Activated CD4-positive, alpha-beta T cell treated with anti-CD3 and anti-CD28 coated beads, Interleukin-2, amount 50 U/mL, for 1 hour (primary cell): ENCODE measurements at regions not wholly inside any gene's neighbourhood (a gene's known extent, or its start where the extent isn't known, plus 50 kb on each side); places are given as distances from the start of the nearest gene placed in this dataset.

ENCODE experiments used
- DNase-seq: peaks from one replicate; pipeline ENCODE4 v3.0.0-alpha.2; 2020

DNA sequence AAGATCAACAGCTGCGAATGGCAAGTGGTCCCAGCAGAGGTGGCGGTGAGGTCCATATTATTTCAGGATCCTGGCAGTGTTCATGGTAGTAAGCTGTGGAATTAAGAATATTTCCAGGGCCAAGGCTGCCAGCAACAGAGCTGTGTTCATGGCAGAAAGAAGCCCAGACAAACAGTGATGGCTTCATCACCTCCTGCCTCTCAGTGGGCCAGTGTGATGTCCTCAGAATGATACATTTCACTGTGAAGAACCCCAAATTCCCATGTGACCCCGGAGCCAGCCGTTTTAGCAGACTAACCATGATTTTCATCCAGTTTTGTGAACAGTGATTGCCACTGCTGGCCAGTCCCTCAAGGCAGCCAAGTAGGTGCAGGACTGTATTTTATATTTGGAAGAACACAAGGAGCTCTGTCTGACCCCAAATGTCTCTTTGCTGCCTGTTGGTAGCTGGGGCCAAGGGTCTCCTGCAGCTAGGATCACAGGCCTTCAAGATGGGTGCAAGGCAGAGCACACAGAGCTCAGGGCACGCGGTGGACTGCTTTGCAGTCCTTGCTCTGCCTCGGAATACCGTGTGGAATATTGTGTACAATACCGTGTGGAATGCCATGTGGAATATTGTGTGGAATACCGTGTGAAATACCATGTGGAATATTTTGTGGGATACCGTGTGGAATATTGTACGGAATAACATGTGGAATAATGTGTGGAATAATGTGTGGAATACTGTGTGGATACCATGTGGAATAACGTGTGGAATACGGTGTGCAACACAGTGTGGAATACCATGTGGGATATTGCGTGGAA lies 132.3 kb upstream of the CHST15 start:
- no peak for DNase-seq

DNA sequence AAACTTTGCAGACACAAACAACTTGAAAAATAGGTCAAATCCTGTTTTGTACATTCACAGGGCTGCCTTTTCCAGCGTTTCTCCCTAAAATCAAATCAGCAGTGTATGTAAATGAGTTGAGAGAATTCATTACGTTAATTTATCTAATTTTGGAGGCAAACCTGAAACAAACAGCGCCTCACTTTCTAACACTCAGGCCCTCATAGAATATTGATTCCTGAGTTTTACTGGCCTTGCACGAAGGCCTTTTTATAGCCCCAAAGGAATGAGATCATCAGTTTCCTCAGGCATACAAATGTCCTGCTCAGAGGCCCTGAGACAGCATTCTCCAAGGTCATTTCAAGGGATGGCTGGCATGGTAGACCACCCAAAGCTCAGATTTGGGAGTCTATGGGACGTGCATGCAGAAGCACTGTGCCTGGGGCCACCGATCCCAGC lies 131.7 kb upstream of the CHST15 start:
- DNase-seq = no peak

DNA sequence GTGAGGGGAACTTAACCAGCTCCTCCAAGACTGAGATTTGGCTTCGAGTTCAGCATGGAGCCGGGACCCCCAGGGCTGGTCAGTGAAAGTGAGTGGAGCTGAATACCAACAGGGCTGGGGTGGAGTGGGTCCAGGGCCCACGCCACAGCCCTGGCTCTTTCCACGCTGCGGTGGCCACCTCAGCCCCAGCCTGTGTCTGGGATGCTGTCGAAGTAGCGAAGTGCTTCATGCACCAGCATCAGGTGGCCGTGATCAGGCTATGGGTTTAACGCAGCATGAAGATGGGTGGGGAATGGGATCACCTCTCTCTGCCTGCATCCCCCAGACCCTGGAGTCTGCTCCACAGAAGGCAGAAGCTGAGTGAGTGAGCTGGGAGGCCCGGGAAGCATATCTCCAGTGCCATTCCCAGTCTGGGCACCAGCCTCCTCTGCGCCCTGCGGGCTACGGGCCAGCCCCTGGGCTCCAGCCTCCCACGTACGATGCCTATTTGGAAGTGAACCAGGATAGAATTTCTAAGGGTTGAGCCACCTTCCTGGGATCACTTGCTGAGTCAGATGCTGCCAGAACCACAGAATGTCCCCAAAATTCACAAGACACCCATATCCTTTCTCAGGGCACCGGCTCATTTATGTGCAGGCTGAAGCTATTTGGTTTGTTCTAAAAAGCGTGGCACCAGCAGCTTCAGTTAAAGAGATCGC lies 131.1 kb upstream of the CHST15 start:
- no peak for DNase-seq

DNA sequence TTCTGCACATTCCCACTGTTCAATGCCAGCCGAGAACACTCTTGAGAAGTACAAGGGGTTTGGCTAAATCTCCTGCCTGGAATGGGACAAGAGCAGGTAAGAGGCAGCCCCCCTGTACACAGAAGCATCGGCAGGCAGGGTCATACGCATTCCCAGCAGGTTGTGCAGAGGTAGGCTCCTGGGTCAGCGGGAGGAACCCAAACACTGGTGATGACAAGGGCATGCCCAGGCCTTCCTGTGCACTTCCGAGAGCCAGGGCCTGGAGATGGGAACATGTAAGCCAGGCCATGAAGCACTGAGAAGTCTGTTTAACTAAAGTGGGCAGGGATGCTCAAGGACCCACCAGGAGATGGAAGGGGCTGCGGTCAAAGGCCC lies 130.3 kb upstream of the CHST15 start:
- DNase-seq = no peak

DNA sequence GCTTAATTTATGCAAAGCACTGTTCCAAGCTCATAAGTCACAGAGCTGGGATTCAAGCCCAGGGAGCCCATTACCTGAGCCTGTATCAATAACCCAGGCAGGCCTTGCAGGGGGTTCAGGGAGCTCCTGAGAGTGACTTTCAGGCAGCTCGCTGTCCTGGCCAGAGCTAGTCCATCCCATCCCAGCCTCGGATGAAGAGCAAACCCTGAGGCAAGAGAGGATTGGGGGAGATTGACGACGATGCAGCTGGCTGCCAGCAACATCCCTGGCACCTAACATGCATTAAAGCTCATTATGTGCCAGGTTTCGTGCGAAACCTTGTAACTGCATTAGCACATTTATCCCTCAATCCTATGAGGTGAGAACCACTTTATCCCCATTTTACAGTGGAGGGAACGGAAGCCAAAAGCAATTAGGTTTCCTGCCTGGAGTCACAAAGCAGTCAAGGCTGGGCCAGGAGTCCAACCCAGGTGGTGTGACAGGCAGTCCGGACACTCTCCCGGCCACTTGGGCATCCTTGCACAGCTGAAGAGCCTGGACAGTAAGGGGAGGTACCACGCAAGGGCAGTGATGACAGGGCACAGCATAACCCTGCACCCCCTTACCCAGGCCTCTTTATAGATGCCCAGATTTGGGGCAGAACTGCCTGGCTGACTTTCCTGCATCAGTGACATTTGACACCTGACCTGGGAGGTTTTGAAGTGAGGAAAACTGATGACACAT lies 129.8 kb upstream of the CHST15 start:
- DNase-seq = no peak

DNA sequence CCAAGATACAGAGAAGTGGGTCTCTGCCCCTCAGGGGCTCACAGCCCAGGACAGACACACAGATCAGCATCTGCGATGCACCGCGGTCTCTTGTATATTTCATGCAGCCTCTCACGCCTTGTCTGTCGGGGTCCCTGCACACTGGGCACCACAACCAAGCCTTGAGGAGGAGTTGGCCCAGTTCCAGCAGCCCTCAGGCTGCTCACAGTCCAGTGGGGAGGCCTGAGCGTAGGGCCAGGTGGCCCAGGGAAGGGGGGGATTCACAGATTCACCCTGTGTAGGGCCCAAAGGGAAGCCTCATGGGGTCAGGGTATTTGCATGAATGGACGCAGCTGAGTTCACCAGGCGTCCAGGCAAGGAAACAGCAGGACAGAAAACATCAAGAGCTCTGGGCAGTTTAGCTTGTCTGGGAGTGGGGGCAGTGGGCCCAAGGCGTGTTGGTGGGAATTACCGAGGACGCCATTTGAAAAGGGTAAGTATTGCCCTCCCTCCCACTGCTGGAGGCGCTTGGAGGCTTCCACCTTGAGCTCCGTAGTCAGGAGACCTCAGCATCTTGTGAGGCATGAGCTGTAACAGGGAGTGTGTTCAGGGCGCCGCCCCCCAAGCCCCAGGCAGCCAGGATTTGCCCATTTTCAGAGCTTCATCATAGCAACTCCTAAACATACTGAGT lies 129.1 kb upstream of the CHST15 start:
- no peak for DNase-seq

DNA sequence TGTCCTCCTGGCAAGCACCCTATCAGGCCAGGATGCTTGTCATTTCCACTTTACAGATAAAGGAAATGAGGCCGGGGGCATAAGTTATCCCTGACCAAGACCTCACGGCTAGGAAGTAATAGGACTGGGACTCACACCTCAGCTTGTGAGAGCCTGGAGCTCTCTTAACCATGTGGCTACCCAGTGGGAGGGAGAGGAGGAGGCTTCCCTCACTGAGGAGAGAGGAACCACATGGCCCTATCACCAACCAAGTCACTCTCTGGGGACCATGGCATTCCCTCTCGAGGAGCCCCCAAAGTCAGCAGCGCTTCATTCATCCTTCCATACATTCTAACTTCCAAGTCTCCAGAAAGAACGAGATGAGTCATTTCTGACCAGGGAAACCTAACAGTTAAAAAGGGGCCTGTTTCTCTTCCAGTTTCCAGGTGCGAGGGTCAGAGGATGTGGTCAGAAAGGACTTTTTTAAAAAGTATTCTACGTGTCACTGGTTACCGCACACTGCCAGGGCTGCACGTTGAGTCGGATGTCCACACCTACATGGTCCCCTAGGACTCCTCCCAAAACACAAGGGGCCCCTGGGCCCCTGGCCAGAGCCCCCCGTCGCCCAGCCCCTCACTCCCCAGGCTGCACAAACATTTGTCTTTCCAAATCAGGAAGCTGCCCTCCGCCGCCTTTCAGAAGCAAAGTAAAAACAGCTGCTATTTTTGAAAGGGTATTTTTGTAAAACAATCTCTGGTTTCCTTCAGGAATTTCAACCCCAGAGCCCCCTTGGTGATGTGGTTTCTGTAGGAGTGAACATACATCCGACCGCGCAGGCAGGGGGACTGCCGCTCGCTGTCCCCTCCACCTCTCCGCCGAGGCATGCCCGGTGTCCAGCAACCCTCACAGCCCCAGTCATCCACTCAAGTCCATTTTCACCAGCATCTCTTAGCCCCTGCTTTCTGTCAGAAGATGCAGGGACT lies 128.2 kb upstream of the CHST15 start:
- no peak for DNase-seq

DNA sequence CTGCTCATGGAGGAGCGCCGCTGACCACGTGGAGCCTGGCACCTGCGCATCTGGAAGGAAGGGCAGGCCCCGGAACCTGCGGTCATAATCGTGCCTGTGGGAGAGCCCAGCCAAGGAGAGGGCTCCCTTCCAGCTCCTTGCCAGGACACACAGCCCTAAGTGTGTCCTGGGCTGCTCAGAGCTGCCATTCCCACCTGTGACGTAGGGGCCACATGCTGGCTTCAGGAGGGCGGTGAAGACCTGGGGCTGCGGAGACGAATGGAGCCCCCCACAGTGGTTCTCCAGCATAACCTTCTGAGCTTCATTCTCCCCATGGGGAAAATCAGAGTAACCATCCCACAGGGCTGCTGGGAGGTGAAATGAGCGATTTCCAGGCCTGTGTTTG lies 127.6 kb upstream of the CHST15 start:
- DNase-seq = no peak

DNA sequence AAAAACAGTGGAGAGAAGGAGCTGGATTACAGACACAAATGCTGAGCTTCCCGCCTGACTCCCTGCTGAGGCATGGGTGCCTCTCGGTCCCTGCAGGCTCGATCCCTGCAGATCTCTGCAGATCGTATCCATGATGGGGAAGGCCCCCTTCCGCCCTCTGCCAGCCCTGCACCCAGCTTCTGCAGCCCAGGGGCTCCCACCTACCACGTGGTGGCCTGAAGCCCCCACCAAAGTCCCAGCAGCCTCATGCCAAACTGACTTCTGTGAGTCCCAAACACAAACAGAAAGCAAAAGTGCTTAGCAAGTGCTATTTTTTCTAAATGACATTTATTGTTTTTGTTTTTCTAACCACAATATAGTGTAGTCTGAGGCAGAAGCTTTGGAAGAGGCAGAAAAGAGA lies 127.1 kb upstream of the CHST15 start:
- DNase-seq = no peak

DNA sequence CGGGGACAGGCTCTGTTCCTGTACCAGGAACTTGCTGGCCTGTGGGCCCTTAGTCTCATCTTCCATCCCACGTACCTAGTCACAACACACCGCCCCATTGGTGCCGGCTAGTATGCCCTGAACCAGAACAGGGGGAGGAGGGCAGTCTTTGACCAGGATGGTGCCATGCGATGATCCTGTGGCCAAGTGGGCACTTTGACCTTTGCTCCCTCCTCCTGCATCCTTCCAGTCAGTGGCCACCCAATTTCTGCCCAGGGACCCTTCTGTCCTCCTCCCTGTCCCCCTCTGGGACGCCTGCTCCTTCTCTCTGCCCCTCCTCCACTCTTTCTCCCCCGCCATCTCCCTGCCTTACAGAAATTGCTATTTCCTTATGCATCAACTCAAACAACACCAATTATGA lies 126.3 kb upstream of the CHST15 start:
- no peak for DNase-seq

DNA sequence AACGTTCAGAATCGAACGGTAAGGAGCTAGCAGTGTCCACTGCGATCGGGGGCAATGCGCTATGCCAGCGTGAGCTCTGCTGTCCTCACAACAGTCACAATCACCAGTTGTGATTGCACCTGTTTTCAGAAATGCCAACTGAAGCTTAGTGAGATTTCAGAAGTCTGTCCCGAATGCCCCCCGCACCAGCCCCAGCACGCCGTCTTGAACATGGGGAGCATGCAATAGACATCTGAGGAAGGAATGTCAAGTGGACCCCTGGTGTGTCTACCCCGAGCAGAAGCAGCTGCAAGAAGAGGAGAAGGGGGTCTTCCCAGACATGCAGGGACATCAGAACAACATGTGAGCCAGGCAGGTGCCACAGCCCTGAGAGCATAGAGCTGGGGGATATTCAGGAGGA lies 125.7 kb upstream of the CHST15 start:
- no peak for DNase-seq

DNA sequence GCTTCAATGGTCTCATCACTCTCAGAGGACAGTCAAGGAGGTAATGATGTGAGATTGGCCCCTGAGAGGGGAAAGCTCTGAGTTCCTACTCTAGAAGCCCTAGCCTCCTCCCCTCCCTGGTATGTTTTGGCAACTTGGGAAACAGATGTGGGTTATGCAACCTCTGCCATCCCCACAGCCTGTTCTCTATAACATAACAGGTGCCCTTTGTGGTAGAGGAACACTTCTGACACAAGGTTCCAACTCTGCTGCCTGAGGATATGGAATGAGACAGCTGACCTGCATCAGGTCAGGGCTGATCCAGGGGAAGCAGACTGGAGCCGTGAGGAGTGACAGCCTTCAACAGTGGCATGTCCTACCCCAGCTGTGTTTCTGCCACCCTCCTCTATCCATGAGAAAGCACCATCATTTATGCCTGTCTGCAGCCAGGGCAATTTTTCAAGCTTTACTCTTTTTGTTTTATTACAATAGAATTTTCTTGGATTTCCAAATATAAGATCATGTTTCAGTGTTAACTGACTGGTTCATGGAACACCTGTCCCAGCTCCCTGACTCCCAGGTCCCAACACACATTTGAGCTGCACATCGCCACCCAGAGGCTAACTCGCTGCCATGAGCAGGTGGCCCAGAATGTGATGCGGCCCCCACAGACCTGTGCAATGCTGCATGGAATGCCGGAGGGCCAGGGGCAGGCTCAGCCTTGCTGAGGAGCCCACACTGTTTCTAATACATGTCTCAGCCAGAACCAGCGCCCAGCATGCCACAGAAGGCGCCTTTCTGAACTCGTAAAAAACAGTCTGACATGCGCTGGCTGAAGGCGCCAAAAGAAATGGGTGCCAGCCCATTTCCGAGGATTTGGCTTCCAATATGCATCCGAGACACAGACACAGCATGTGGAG lies 124.8 kb upstream of the CHST15 start:
- DNase-seq = no peak

DNA sequence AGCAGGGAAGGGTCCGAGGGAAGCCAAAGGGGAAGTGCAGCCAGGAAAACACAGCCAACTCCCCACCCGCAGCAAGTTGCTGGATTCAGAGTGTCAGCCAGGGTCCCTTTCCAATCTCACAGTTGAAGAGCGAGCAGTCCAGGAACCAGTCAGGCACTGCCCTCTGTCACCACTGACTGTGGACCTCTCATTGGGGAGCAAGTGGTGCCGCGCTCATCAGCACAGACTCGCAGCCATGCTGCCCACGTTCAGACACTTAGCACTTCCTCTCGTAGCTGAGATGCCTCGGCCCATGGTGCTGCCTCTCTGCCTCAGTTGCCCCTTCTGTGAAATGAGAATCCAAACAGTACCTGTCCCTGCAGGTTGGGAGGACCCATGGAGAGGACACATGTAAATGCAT lies 123.6 kb upstream of the CHST15 start:
- DNase-seq = no peak

DNA sequence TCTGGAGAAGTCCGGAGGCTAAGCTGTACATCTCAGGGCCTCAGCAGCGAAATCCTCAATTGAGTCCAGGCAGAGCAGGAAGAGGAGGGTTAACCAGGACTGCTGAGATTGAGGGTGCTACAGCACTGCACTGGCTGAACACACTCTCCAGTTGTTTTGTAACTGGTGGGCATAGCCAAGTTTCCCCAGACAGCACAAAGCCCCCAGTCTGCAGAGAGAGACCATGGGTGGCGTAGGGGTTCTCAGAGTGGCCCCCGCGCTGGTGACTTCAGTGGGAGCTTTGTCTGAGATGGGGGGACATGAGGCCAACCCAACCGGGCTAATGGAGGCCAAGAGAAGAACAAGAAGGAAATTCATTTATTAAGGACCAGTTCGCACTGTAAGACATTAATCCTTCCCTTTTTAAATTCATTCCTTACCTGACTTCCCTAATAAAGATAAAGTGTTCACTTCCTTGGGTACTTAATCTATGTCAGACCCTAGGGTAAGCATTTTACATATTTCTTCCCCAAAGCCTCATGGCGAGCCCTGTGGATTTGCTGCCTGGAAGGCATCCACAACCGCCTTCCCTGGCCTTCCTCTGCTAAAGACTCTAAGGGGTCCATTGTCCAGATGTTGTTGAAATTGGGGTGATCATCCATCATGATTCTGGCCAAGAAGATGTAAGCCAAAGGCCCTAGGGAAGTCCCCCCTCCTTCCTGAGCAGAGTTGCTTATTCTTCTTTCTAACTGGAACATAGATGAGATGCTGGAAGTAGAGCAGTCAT lies 121.4 kb upstream of the CHST15 start:
- DNase-seq = no peak

DNA sequence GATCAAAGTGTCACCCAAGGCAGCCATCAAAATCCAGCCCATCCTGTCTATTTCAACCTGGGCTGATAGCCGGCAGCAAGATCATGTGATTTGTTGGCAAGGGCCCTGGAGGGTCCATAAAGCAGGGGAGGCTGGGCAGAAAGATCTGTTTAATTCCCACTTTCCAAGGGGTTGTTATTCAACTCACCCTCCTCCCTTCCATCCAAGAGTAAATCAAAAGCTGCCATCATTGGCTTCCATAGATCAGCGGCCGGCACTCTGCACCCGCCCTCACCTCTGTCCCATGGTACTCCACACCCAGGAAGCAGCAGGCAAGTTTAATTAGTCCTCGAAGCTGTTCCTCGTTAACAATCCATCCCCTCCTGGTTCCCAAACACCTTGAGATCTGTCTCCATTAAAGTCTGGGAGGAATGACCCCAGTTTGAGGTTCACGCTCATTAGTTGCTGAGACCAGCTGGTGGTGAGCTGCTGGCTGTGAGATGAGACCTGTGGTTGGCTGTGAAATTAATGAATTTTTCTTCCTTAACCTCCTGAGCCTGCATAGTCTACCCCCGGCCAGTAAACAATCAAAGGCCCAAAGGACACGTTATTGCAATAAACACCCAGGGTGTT lies 120.6 kb upstream of the CHST15 start:
- no peak for DNase-seq

DNA sequence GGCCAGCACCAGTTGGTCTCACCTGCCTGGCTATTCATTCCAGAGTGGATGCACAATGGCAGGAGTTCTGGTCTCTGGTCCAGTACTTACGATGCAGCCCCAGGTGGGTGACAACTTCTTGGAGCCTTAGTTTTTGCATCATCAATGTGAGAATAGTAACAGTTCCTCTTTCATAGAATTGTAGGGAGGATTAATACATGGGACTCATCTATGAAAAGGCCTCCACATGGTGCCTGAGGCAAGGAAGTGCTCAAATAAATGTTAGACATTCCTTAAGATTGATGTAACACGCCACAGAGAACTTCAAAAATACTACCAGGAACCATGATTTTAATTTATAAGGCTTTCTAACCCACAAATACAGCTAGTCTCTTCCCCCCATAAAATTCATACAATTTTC lies 120.1 kb upstream of the CHST15 start:
- no peak for DNase-seq

DNA sequence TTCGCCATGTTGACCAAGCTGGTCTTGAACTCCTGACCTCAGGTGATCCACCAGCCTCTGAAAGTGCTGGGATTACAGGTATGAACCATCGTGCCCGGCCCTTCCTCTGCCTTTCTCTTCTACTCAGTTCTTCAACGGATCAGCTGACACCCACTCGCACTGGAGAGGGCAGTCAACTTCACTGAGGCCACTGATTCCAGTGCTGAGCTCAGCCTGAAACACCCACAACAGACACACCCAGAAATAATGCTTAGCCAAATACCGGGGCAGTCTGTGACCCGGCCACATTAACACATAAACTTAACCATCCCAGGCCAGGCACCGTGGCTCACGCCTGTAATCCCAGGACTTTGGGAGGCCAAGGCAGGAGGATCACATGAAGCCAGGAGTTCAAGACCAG lies 119.3 kb upstream of the CHST15 start:
- no peak for DNase-seq

DNA sequence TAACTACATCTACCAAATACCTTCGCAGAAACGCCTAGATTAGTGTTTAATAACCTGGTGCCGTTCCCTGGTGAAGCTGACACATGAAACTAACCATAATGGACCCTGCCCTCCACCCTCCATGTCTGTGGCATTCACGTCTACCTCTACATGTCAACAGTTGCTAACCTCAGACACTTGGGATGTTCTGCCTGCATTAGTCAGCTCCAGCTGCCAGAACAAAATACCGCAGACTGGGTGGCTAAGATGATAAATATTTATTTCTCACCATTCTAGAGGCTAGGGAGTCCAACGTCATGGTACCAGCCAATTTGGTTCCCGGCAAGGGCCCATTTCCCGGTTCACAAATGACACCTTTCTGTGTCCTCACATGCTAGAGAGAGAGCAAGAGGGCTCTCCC lies 118.5 kb upstream of the CHST15 start:
- DNase-seq = no peak

DNA sequence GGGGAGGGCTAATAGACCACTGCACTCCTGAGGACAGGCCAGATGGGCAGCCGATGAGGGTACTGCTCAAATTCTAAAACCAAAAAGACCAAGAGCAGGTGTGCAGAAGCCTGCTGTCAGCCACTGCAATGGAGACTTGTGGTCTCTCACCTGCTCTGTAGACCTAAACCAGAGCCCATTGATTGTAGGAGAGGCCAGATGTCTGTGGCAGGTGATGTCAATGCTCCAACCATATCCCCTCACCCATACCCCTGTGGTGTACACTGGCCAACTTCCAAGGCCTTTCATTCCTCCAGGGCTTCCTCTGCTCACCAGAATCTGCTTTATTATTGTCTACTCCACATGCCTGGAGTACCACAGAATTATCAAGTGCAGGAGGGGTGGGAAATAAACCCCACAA lies 116.9 kb upstream of the CHST15 start:
- no peak for DNase-seq

DNA sequence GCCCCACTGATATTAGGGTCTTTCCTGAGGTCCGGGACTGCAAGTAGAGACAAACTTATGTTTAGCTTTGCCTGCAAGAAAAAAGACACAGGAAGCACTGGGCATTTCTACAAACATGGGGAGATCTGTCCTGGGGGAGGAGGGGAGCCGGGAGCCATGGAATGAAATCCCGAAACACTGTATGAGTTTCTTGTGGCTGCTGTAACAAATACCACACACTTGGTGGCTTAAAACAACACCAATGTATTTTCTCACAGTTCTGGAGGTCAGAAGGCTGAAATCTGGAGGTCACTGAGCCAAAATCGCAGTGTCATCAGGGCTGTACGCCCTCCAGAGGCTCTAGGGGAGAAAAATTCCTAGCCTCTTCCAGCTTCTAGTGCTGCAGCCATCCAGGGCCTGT lies 114.0 kb upstream of the CHST15 start:
- DNase-seq = no peak
